Activated naive CD4-positive, alpha-beta T cell treated with anti-CD3 and anti-CD28 coated beads, Interleukin-2, amount 50 U/mL, for 24 hours (primary cell): ENCODE measurements at regions not wholly inside any gene's neighbourhood (a gene's known extent, or its start where the extent isn't known, plus 50 kb on each side); places are given as distances from the start of the nearest gene placed in this dataset.
"Not testable (repeated sequence)": the region's sequence is repeated elsewhere in the genome, so short reads cannot be mapped to it uniquely, and the experiment has no call there.

Experiments used
- H3K27ac Mint-ChIP-seq: one replicate; pipeline ENCODE4 v1.8.0; 2021; ENCODE audit warnings: mild to moderate bottlenecking, mixed read lengths
- H3K27me3 Mint-ChIP-seq: one replicate; pipeline ENCODE4 v1.8.0; 2021; ENCODE audit warnings: mixed read lengths
- H3K36me3 Mint-ChIP-seq: one replicate; pipeline ENCODE4 v1.8.0; 2021; ENCODE audit warnings: mixed read lengths
- H3K4me1 Mint-ChIP-seq: one replicate; pipeline ENCODE4 v1.8.0; 2021; ENCODE audit warnings: mixed read lengths
- H3K4me3 Mint-ChIP-seq: one replicate; pipeline ENCODE4 v1.8.0; 2021; ENCODE audit warnings: mild to moderate bottlenecking, mixed read lengths
- H3K9me3 Mint-ChIP-seq: one replicate; pipeline ENCODE4 v1.8.0; 2021; ENCODE audit warnings: mixed read lengths

DNA sequence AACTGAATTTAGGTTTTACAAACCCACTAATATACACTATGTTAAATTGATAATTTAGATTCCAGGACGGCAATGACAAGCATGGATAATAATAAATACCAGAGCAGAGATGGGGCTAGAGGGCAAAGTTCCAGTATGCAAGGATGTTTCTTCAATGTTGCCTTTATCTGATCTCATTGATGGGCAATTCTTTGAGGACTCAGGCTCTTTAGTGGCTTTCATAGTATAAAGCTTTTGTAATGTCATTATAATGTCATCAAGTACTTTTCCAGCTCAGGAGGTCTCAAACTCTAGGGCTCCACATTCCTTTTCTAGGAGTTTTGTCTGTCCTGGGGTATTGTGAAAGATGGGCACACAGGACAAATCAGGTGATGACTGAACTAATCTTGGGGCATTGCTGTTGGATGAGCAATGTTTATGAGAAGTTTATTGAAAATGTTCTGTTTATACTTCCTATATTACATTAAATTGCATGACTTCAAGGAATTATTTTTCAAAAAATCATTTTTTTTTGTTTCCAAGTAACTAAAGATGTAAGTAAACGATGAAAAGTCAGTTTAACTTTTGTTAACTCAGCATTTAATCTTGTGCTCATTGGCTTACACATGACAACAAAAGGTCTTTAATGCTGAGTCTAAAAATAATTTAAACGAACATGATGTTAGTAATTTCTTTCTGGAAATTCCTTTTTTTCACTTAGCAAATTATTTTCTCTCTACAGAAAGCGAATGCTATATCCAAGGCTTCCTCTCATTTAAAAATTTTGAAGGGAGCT is 116.4 kb downstream of the OXSM start:
- Mint-ChIP-seq H3K4me1 (peaks cover 20% of the 10 kb centered on the region), H3K36me3 (no peaks in the 10 kb centered on the region), H3K27ac (no peak overlapping the region), H3K27me3 (no peaks in the 10 kb centered on the region), H3K9me3 (no peaks in the 10 kb centered on the region), H3K4me3 (no peak overlapping the region)

DNA sequence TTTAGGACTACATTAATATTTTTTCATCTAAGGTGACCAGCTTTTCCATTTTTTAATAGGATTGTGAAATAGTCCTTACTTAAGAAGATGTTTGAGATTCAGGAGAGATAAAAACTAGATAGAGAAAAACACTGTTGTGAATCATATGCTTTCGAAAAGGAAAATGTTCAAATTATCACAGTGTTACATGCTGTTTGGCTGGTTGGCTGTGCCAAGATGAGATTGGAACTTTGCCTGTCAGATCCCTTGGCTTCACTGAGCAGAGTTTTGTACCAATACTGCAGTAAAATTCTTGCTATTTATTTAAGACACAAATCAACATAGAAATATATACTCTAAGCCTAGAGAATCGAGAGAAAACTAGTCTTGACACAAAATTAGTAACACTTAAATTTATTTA is 117.2 kb downstream of the OXSM start:
- H3K4me3 Mint-ChIP-seq: no peak overlapping the region
- H3K36me3 Mint-ChIP-seq: no peaks in the 10 kb centered on the region
- H3K27me3 Mint-ChIP-seq: no peaks in the 10 kb centered on the region
- H3K4me1 Mint-ChIP-seq: peaks cover 17% of the 10 kb centered on the region
- no peaks in the 10 kb centered on the region for H3K9me3 Mint-ChIP-seq
- no peak overlapping the region for H3K27ac Mint-ChIP-seq

- Mint-ChIP-seq H3K27ac (no peak overlapping the region), H3K36me3 (no peaks in the 10 kb centered on the region), H3K4me3 (no peak overlapping the region), H3K4me1 (peaks cover 8% of the 10 kb centered on the region), H3K9me3 (no peaks in the 10 kb centered on the region), H3K27me3 (no peaks in the 10 kb centered on the region)
Observed at GRCh38 chr3:25910105-25910504, 120.2 kb downstream of the OXSM start.

DNA sequence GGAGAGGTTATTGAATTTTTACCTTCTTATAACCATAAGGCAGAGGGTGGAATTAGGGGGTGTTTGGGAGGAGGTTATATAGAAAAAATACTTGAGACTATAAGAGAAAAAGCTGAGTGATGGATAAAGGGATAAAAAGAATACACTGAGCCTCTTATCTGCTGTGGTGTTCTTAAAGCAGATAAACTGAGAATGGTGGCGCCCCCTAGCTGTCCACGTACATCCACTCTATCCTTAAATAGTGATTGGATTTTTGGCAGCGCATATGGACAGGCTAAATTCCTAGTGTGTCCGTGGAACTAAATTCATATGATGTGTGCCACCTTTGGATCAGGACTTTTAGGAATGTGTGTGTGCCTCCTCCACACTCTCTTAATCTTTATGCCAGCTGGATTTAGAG is 121.1 kb downstream of the OXSM start:
- Mint-ChIP-seq H3K9me3 (no peaks in the 10 kb centered on the region), H3K36me3 (no peaks in the 10 kb centered on the region), H3K27me3 (no peaks in the 10 kb centered on the region), H3K27ac (no peak overlapping the region), H3K4me3 (no peak overlapping the region), H3K4me1 (peaks cover 8% of the 10 kb centered on the region)

DNA sequence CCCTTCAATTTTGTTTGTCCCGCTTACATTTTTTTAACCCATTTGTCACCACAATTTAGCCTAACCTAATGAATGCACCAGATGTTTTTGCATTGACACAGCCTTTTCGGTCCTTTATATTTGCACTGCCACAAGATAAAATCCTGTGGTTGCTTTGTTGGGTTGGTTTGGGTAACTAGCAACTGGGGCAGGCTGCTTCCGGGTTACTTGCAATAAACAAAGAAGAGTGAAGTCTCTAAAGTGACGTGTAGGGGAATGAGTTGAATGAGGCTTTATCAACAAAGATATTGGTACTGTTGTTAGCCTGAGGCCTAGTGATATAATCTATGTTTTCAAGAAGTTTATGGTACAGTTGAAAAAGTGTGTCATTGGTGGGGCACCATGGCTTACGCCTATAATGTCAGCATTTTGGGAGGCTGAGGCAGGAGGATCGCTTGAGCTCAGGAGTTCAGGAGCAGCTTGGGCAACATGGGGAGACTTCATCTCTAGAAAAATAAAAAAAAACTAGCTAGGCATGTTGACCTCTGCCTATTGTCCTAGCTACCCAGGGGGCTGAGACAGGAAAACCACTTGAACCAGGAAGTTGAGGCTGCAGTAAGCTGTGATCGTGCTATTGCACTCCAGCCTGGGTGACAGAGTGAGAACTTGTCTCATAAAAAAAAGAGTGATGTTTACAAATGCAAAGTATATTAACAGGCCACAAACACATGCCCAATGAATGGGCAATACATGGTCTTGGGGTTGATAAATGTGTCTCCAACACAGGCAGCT is 121.8 kb downstream of the OXSM start:
- Mint-ChIP-seq H3K9me3 (no peaks in the 10 kb centered on the region), H3K4me3 (no peak overlapping the region), H3K36me3 (no peaks in the 10 kb centered on the region), H3K27ac (no peak overlapping the region), H3K27me3 (no peaks in the 10 kb centered on the region), H3K4me1 (peaks cover 8% of the 10 kb centered on the region)

- Mint-ChIP-seq H3K4me1 (peaks cover 8% of the 10 kb centered on the region), H3K36me3 (no peaks in the 10 kb centered on the region)
Observed at GRCh38 chr3:25913179-25913578, 123.3 kb downstream of the OXSM start.

GRCh38 chr3:25915673-25916072 is 125.8 kb downstream of the OXSM start:
- Mint-ChIP-seq H3K4me1 (peaks cover 5% of the 10 kb centered on the region), H3K9me3 (no peaks in the 10 kb centered on the region), H3K27ac (no peak overlapping the region), H3K4me3 (no peak overlapping the region), H3K27me3 (peaks cover 18% of the 10 kb centered on the region), H3K36me3 (no peaks in the 10 kb centered on the region)

More at GRCh38 chr3:25913179-25913578, 123.3 kb downstream of the OXSM start:
- Mint-ChIP-seq H3K27ac (no peak overlapping the region), H3K9me3 (no peaks in the 10 kb centered on the region), H3K4me3 (no peak overlapping the region), H3K27me3 (peaks cover 2% of the 10 kb centered on the region)

DNA sequence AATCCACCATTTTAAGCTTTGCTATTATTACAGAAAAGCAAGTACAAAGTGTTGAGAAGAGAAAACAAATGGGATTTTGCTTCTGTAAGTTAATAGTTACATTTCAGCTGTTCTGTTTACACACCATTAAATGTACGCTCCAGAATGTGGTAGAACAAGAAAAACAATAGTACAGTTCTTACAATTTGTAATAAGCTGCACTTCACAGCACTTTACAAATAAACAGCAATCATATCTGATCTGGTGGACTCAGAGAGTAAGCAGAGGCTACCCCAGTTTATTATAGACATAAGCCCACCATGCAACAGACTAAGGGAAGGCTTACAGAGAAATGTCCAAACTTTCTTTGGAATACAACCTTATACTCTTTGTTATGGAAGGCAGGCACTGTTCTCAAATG is 126.4 kb downstream of the OXSM start:
- Mint-ChIP-seq H3K36me3 (no peaks in the 10 kb centered on the region), H3K27me3 (peaks cover 24% of the 10 kb centered on the region), H3K4me1 (peaks cover 3% of the 10 kb centered on the region), H3K9me3 (no peaks in the 10 kb centered on the region), H3K4me3 (no peak overlapping the region), H3K27ac (no peak overlapping the region)

- H3K27ac Mint-ChIP-seq, H3K4me3 Mint-ChIP-seq, H3K4me1 Mint-ChIP-seq, H3K36me3 Mint-ChIP-seq: not testable (repeated sequence)
- Mint-ChIP-seq H3K9me3 (peaks cover 25% of the 10 kb centered on the region), H3K27me3 (peaks cover 10% of the 10 kb centered on the region)
Observed at GRCh38 chr3:25931967-25932366, 142.1 kb downstream of the OXSM start.

GRCh38 chr3:25938566-25939325 is 148.9 kb downstream of the OXSM start:
- H3K4me3 Mint-ChIP-seq: no peak overlapping the region

GRCh38 chr3:25940935-25941334 is 151.0 kb downstream of the OXSM start:
- Mint-ChIP-seq H3K27me3 (peaks cover 1% of the 10 kb centered on the region), H3K9me3 (no peaks in the 10 kb centered on the region), H3K27ac (no peak overlapping the region), H3K36me3 (no peaks in the 10 kb centered on the region), H3K4me1 (no peaks in the 10 kb centered on the region), H3K4me3 (no peak overlapping the region)

More at GRCh38 chr3:25938566-25939325, 148.9 kb downstream of the OXSM start:
- peaks cover 5% of the 10 kb centered on the region for H3K27me3 Mint-ChIP-seq
- peaks cover 2% of the 10 kb centered on the region for H3K36me3 Mint-ChIP-seq
- peaks cover 7% of the 10 kb centered on the region for H3K9me3 Mint-ChIP-seq
- H3K4me1 Mint-ChIP-seq: no peaks in the 10 kb centered on the region
- H3K27ac Mint-ChIP-seq: no peak overlapping the region

DNA sequence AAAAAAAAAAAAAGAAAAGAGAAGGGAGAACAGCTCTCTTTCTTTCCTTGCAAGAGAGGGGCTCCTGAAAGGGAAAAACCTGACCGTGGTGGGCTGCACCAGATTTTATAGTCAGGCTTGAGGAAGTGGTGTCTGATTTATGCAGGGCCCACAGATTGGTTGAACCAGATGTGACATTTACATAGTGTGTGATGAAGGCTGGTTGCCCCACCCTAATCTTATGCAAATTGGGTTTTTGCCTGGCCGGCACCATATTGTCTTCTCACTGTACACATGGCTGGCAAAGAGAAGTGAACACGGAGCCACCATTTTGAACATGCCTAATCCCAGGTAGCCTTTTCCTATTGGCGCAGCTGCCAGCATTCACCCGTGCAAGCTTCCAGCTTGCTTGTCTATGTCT is 154.4 kb downstream of the OXSM start:
- no peaks in the 10 kb centered on the region for H3K9me3 Mint-ChIP-seq
- no peaks in the 10 kb centered on the region for H3K4me1 Mint-ChIP-seq
- H3K27ac Mint-ChIP-seq: no peak overlapping the region
- H3K27me3 Mint-ChIP-seq: peaks cover 1% of the 10 kb centered on the region
- H3K36me3 Mint-ChIP-seq: no peaks in the 10 kb centered on the region
- H3K4me3 Mint-ChIP-seq: no peak overlapping the region

DNA sequence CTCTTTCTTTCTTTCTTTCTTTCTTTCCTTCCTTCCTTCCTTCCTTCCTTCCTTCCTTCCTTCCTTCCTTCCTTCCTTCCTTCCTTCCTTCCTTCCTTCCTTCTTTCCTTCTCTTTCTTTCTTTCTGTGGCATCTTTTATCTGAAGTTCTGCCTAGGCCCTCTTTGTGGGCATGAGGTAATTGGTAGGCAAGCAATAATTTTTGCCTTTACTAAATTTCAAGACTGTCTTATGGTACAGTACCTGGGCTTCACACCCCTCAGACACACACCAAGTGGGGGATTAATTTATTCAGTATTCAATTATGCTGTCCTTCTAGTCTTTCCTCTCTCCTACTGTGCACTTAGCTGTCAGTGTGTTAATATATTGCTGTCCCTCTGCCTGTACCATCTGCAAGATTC is 155.5 kb downstream of the OXSM start:
- H3K4me3 Mint-ChIP-seq: no peak overlapping the region
- H3K27ac Mint-ChIP-seq: no peak overlapping the region
- H3K4me1 Mint-ChIP-seq: no peaks in the 10 kb centered on the region
- H3K27me3 Mint-ChIP-seq: peaks cover 1% of the 10 kb centered on the region
- no peaks in the 10 kb centered on the region for H3K9me3 Mint-ChIP-seq
- no peaks in the 10 kb centered on the region for H3K36me3 Mint-ChIP-seq

DNA sequence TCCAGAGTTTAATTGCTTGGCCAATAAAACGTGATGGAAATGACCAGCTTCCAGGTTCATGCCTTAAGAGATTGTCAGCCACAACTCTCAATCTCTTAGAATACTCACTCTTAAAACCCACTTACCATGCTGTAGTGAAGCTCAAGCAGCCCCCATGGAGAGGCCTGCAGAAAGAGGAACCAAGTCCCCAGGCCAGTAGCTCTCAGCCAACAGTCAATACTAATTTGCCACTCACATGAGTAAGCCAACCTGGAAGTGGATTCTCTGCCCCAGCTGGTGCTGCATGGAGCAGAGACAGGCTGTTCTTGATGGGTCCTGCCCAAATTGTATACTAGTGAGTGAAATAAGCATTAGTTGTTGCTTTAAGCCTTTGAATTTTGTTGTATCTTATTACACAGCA is 155.9 kb downstream of the OXSM start:
- no peaks in the 10 kb centered on the region for H3K9me3 Mint-ChIP-seq
- no peaks in the 10 kb centered on the region for H3K4me1 Mint-ChIP-seq
- no peaks in the 10 kb centered on the region for H3K36me3 Mint-ChIP-seq
- no peak overlapping the region for H3K4me3 Mint-ChIP-seq
- H3K27me3 Mint-ChIP-seq: peaks cover 1% of the 10 kb centered on the region
- no peak overlapping the region for H3K27ac Mint-ChIP-seq

DNA sequence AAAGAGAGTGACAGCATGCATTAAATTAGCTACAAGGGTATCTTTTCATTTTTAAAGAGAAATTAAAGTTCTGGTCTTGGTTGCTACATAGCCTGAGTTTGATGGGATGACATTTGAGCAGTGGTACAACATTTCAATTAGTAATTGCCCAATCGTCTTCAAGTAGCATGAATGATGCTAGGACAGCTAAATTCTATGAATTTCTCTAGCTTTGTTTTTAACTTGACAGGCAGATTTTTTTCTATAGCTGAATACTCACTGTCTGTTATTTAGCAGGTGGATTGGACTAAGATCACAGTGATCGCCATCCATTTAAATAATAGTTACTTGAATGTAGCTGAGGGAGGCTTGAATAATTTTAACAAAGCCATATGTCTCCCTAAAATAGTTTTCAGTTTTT is 162.2 kb downstream of the OXSM start:
- no peak overlapping the region for H3K4me3 Mint-ChIP-seq
- H3K4me1 Mint-ChIP-seq: no peaks in the 10 kb centered on the region
- no peaks in the 10 kb centered on the region for H3K36me3 Mint-ChIP-seq
- no peaks in the 10 kb centered on the region for H3K9me3 Mint-ChIP-seq
- no peak overlapping the region for H3K27ac Mint-ChIP-seq
- peaks cover 1% of the 10 kb centered on the region for H3K27me3 Mint-ChIP-seq

DNA sequence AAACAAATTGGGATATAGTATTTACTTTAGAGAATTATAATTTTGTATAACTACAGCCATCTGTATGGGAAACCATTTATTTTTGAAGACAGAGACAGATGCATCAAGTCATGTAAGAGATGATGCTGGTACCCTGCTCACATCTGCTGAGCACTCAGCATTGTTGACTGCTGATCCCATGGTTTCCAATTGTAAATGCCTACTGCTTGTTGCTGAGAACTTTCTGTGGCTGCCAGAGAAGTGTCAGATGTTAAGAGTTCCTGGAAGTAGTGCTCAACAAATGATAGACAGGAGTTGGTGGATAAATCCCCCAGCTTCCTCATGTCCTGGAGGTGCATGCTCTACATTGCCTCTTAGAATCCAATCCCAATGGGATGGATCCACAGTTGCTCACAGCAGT is 167.1 kb downstream of the OXSM start:
- Mint-ChIP-seq H3K4me3 (no peak overlapping the region), H3K27ac (no peak overlapping the region), H3K4me1 (no peaks in the 10 kb centered on the region), H3K9me3 (no peaks in the 10 kb centered on the region), H3K36me3 (no peaks in the 10 kb centered on the region), H3K27me3 (peaks cover 1% of the 10 kb centered on the region)
